Bronchial epithelial cell (primary cell): ENCODE measurements at regions not wholly inside any gene's neighbourhood (a gene's known extent, or its start where the extent isn't known, plus 50 kb on each side); places are given as distances from the start of the nearest gene placed in this dataset.

Experiments
- DNase-seq: peaks from one replicate; pipeline ENCODE4 v3.0.0-alpha.2; 2010; ENCODE audit warnings: low read depth
- FAIRE-seq: peaks from 2 replicates; lab custom pipeline; 2011; peaks lifted over from hg19 to GRCh38; lab: Jason Lieb, UNC
- H3K27me3 ChIP-seq: 2 replicates; pipeline ENCODE4 v1.5.1; 2011; ENCODE audit warnings: low read length; ENCODE audit not compliant: control insufficient read depth, insufficient read depth
- H3K36me3 ChIP-seq: 2 replicates; pipeline ENCODE4 v1.5.1; 2011; ENCODE audit warnings: low read length; ENCODE audit not compliant: control insufficient read depth, insufficient read depth
- H3K4me3 ChIP-seq: 2 replicates; pipeline ENCODE4 v1.5.1; 2011; ENCODE audit warnings: mild to moderate bottlenecking, low read depth, low read length, control low read depth
- CTCF ChIP-seq: IDR thresholded peaks from 2 replicates; pipeline ENCODE4 v1.5.1; 2011; ENCODE audit warnings: mild to moderate bottlenecking, moderate library complexity, low read length, control low read depth, inconsistent platforms; ENCODE audit not compliant: insufficient read depth, severe bottlenecking

DNA sequence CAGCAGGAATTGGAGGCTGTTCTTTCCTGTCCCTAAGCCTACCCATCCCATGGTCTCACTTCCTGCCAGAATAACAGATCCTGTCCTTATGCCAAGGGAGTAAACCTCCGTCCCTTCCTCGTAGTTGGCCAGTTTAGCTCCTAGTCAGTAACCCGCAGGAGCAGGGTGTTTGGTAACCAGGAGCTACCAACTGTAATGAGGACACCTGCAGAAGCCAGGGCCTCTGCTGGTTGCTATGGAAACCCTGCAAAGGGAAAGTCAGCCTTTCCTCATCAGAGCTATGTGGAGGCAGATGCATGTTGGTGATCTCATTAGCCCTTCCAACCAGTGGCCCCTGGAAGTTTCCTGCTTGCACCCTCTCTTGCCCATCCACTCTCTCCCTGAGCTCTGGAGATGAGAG lies 368.2 kb upstream of the SULF2 start:
- TF ChIP-seq CTCF: no peak
- Histone ChIP-seq H3K27me3 (no peaks in the 10 kb centered on the region), H3K36me3 (no peaks in the 10 kb centered on the region), H3K4me3 (no peak overlapping the region)
- FAIRE-seq: no peak
- peak; percentile 12 for DNase-seq

DNA sequence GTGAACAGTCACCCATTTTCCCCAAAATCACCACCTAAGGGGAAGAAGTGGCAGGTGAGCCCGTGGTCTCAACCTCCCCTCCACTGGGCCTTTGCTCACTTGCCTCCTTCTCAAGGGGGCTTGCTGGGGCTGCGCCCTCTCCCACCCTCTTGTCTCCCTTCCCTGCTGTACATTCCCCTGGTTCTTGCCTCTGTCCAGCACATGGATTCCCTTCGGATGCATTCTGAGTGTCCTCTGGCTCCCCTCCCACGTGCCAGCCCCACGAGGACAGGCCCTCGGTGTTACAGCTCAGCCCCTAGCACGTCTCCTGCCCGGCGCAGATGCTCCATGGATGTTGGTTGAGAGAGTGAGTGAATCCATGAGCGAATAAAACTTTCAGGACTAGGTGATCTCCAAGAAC lies 367.8 kb upstream of the SULF2 start:
- H3K4me3 ChIP-seq: no peak overlapping the region
- no peak for TF ChIP-seq CTCF
- DNase-seq (no peak), FAIRE-seq (no peak)
- H3K27me3 ChIP-seq: no peaks in the 10 kb centered on the region
- H3K36me3 ChIP-seq: no peaks in the 10 kb centered on the region

DNA sequence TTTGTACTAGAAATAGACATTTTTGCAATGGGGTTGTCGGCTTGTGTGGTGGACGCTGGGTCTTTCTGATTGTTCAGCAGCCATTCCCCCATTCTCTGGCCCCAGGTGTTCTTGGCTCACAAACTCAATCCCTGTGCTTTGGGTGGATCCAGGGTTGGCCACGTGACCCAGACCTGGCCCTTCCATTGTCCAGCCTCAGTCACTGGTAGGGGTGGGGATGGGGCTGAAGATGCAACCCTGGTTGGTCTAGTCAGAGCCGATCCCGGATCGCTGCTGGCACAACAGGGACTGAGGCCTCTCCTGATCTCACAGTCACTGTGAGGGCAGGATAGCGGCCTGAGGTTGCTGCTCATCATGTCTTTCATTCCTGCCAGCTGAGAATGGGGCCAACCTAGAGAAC lies 365.3 kb upstream of the SULF2 start:
- no peak for FAIRE-seq
- TF ChIP-seq CTCF: no peak
- no peak for DNase-seq
- Histone ChIP-seq H3K27me3 (no peaks in the 10 kb centered on the region), H3K4me3 (no peak overlapping the region), H3K36me3 (no peaks in the 10 kb centered on the region)

DNA sequence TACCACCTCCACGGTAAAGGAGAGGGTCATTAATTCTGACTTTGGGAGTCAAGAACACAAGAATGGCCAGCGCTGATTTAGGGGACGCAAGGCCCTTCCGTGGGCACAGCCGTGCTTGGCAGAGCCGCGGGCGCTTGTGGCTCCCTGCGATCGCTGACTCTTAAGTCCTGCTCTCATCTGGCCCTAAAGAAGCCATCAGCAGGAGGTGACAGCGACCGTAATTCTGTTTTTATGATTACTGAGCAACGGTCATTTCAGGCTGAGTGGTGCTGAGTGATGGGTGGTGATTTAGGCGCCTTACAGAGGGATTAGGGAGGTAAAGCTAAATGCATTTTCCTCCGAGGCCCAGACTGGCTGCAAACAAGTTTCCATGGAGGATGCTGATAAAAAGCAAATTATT lies 364.6 kb upstream of the SULF2 start:
- no peak for TF ChIP-seq CTCF
- H3K27me3 ChIP-seq: no peaks in the 10 kb centered on the region
- no peak overlapping the region for H3K4me3 ChIP-seq
- FAIRE-seq: no peak
- no peak for DNase-seq
- H3K36me3 ChIP-seq: no peaks in the 10 kb centered on the region

DNA sequence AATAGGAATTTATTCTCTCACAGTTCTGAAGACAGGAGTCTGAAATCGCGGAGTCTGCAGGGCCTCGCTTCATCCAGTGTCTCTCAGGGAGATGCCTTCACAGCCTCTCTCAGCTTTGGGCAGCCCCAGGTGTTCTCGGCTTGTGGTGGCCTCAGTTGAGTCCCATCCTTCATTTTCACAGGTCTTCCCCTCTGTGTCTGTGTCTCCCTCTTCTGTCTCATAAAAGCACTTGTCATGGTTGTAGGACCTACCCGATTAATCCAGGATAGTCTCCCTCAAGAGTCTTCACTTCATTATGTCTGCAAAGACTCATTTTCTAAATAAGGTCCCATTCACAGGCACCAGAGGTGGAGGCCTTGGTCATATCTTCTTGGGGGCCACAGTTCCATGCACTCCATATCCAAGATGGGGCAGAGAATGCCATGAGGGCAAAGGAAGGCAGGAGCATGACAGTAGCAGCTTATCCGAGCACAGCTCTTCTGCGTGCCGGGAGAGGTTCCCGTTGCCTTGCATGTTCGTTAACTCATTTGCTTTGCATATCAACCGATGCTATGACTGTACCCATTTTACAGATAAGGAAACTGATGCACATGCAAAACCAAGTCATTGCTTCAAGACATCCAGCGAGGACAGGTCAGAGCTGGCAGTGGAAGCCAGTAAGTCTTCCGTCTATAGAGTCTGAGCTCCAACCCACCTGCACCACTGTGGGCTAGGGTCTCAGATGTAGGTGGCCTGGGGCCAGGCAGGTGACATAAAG lies 363.8 kb upstream of the SULF2 start:
- Histone ChIP-seq H3K27me3 (no peaks in the 10 kb centered on the region), H3K4me3 (no peak overlapping the region), H3K36me3 (no peaks in the 10 kb centered on the region)
- no peak for TF ChIP-seq CTCF
- no peak for FAIRE-seq
- DNase-seq: no peak

DNA sequence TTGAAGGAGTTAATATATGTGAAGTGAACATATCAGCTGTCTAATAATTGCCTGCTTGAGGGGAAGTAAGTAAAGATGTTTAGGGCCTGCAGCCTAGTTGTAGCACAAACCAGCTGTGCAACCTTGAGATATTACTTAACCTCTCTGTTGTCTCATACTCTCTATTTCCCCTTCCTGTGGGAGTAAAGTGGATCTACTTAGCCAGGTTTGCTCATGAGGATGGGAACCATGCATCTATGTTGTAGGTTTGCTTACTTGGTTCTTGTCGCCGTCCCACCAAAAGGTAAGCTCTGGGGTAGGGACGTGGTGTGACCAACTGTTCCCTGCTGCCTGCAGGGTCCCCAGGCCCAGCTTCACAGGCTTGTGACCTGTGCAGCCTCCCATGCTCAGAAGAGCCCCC lies 362.7 kb upstream of the SULF2 start:
- H3K36me3 ChIP-seq: no peaks in the 10 kb centered on the region
- no peak overlapping the region for H3K4me3 ChIP-seq
- DNase-seq (no peak), FAIRE-seq (no peak)
- H3K27me3 ChIP-seq: no peaks in the 10 kb centered on the region
- no peak for TF ChIP-seq CTCF
